ENCODE measurements at regions not wholly inside any gene's neighbourhood (a gene's known extent, or its start where the extent isn't known, plus 50 kb on each side); places are given as distances from the start of the nearest gene placed in this dataset.

DNA sequence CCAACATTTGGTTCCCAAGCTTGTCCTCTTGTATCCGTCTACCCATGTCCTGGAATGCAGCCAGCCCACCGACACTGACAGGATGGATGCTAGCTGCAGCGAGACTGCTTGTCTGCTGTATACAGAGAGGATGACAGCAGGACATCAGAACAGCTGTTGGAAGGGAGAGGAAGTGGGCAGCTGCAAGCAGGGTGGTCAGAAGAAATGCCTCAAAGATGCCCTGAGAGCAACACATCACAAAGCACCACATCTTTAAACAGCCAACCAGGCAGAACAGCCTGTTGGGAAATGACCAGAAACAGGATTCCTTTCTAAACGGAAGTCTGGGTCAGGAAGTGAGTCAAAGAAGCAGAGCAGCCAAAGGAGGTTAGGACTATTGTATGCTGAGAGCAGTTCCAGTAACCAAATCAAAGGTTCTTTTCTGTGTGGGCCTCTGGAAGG lies 219.1 kb downstream of the NDUFS4 start:
- no peak overlapping the region for H3K4me3 Mint-ChIP-seq
- Histone ChIP-seq H3K4me2 (no peak overlapping the region), H3K79me2 (ENCODE audit: low read depth) (no peaks in the 10 kb centered on the region), H3K4me3 (no peak overlapping the region), H3K27ac (no peak overlapping the region), H3F3A (ENCODE audit: low read depth) (no peaks in the 10 kb centered on the region), H3K9ac (no peak overlapping the region), H2AFZ (replicated peaks) (peak overlapping the region; percentile 57), H4K20me1 (ENCODE audit: low read depth) (no peaks in the 10 kb centered on the region), H3K36me3 (no peaks in the 10 kb centered on the region), H3K27me3 (no peaks in the 10 kb centered on the region), H3K9me3 (ENCODE audit: low read depth) (no peaks in the 10 kb centered on the region), H3K4me1 (peaks cover 28% of the 10 kb centered on the region)
- H3K36me3 Mint-ChIP-seq = no peaks in the 10 kb centered on the region
- no peaks in the 10 kb centered on the region for H3K27me3 Mint-ChIP-seq (ENCODE audit: insufficient read depth, low read depth)
- TF ChIP-seq EZH2 (IDR thresholded peaks at IDR 0.05) (no peak), EZH2phosphoT487 (IDR thresholded peaks at IDR 0.05) (no peak)
- TF ChIP-seq, protein P1, sequence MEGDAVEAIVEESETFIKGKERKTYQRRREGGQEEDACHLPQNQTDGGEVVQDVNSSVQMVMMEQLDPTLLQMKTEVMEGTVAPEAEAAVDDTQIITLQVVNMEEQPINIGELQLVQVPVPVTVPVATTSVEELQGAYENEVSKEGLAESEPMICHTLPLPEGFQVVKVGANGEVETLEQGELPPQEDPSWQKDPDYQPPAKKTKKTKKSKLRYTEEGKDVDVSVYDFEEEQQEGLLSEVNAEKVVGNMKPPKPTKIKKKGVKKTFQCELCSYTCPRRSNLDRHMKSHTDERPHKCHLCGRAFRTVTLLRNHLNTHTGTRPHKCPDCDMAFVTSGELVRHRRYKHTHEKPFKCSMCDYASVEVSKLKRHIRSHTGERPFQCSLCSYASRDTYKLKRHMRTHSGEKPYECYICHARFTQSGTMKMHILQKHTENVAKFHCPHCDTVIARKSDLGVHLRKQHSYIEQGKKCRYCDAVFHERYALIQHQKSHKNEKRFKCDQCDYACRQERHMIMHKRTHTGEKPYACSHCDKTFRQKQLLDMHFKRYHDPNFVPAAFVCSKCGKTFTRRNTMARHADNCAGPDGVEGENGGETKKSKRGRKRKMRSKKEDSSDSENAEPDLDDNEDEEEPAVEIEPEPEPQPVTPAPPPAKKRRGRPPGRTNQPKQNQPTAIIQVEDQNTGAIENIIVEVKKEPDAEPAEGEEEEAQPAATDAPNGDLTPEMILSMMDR (IDR thresholded peaks at IDR 0.05) = no peak
- H3K9me3 Mint-ChIP-seq = no peaks in the 10 kb centered on the region
- H3K27ac Mint-ChIP-seq = no peak overlapping the region
- DNase-seq (ENCODE audit: low spot score) = peak; percentile 23
- H3K4me1 Mint-ChIP-seq = peaks cover 21% of the 10 kb centered on the region

DNA sequence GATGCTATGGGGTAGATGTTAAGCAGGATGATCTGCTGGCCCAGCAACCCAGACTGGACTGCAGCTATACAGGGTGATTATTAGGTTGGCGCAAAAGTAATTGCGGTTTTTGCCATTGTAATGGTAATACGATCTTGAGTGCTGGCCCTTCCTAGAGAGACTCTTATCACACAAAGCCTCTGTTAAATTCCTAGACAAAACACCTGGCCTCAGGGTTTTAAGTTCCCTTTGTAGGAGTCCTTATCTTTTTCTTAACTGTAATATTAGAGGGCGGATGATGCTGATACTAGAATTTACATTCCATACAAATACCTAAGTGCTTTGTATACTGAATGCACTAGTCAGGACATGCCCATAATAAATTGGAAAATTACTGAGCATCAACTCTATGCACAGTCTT lies 222.2 kb downstream of the NDUFS4 start:
- Histone ChIP-seq H3K79me2 (ENCODE audit: low read depth) (no peaks in the 10 kb centered on the region), H3K27me3 (no peaks in the 10 kb centered on the region), H3K36me3 (no peaks in the 10 kb centered on the region), H3K4me1 (peaks cover 31% of the 10 kb centered on the region), H3K4me2 (no peak overlapping the region), H4K20me1 (ENCODE audit: low read depth) (no peaks in the 10 kb centered on the region), H3K27ac (no peak overlapping the region), H3F3A (ENCODE audit: low read depth) (no peaks in the 10 kb centered on the region), H2AFZ (replicated peaks) (no peak overlapping the region), H3K4me3 (no peak overlapping the region), H3K9ac (no peak overlapping the region), H3K9me3 (ENCODE audit: low read depth) (no peaks in the 10 kb centered on the region)
- no peaks in the 10 kb centered on the region for H3K36me3 Mint-ChIP-seq
- no peak overlapping the region for H3K27ac Mint-ChIP-seq
- no peak for TF ChIP-seq EZH2phosphoT487 (IDR thresholded peaks at IDR 0.05)
- TF ChIP-seq, protein P1 (IDR thresholded peaks at IDR 0.05) = no peak
- no peak for TF ChIP-seq EZH2 (IDR thresholded peaks at IDR 0.05)
- H3K9me3 Mint-ChIP-seq = no peaks in the 10 kb centered on the region
- H3K4me1 Mint-ChIP-seq = peaks cover 22% of the 10 kb centered on the region
- peak; percentile 22 for DNase-seq (ENCODE audit: low spot score)
- H3K4me3 Mint-ChIP-seq = no peak overlapping the region
- H3K27me3 Mint-ChIP-seq (ENCODE audit: insufficient read depth, low read depth) = no peaks in the 10 kb centered on the region

DNA sequence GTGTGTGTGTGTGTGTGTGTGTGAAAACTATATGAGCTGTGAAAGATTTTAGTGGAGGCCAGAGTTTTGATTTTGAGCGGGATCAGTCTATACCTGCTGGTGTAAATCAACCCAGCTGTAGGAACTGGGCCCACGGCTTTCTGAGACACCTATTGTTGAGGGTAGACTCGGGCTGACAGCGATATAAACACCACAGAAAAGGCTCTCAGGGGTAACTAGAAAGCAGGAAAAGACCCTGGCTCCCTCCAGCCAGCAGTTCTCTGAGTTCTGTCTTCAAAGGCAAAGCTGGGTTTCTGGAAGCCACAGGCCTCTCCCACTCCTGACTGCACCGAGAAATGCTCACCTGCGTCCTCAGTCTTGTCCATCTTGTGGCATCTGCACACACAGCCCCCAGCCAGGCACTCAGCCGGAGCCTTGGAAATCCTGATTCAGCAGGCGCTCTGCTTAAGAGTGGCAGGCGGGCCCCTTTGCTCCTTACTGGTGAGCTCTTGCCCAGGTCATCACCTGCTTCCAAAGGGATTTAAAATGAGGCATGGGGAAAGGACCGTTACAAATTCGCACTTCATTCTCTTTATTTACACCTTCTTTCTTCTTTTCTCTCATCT lies 223.3 kb downstream of the NDUFS4 start:
- Histone ChIP-seq H3K27ac (no peak overlapping the region), H3F3A (ENCODE audit: low read depth) (no peaks in the 10 kb centered on the region), H3K4me2 (peak overlapping the region; percentile 51), H3K9ac (no peak overlapping the region), H3K36me3 (no peaks in the 10 kb centered on the region), H3K4me1 (peaks cover 31% of the 10 kb centered on the region), H3K79me2 (ENCODE audit: low read depth) (no peaks in the 10 kb centered on the region), H4K20me1 (ENCODE audit: low read depth) (no peaks in the 10 kb centered on the region), H2AFZ (replicated peaks) (peak overlapping the region; percentile 73), H3K9me3 (ENCODE audit: low read depth) (no peaks in the 10 kb centered on the region), H3K4me3 (no peak overlapping the region), H3K27me3 (no peaks in the 10 kb centered on the region)
- Mint-ChIP-seq H3K27me3 (ENCODE audit: insufficient read depth, low read depth) (no peaks in the 10 kb centered on the region), H3K36me3 (no peaks in the 10 kb centered on the region), H3K4me1 (peaks cover 22% of the 10 kb centered on the region), H3K27ac (peak overlapping the region; percentile 43), H3K9me3 (peaks cover 5% of the 10 kb centered on the region), H3K4me3 (no peak overlapping the region)
- TF ChIP-seq EZH2 (IDR thresholded peaks at IDR 0.05) (no peak), EZH2phosphoT487 (IDR thresholded peaks at IDR 0.05) (no peak)
- TF ChIP-seq, protein P1 (IDR thresholded peaks at IDR 0.05) = no peak
- peak; percentile 43 for DNase-seq (ENCODE audit: low spot score)
